ENCODE measurements at regions not wholly inside any gene's neighbourhood (a gene's known extent, or its start where the extent isn't known, plus 50 kb on each side); places are given as distances from the start of the nearest gene placed in this dataset.

DNA sequence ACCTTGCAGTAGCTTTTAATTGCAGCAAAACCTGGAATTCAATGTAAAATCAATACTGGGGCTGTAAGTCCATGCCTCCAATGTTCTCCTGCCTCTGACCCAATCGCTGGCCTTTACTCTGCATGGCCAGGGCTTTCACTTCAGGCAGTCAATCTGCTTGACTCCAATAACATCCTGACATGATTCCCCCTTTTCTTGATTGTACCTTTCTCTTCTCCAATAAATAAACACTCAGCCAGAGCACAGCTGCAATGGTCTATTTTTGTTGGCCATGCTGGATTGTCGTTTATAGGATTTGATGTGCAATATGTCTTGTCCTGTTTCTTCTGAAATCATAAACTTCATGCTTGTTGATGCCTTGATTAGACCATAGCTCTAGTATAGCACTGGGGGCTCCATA, 97.8 kb upstream of the COL1A2 start:
- no peak for TF ChIP-seq EZH2 (IDR thresholded peaks at IDR 0.05)
- TF ChIP-seq POLR2AphosphoS5 (IDR thresholded peaks at IDR 0.05; ENCODE audit: borderline replicate concordance, low read depth, low read length): no peak
- no peak for TF ChIP-seq FOXP2 (optimal IDR thresholded peaks at IDR 0.05; ENCODE audit: control extremely low read depth, extremely low read length, insufficient read depth)

Measured in SK-N-MC (cell line).